H1 (cell line): ENCODE measurements at regions not wholly inside any gene's neighbourhood (a gene's known extent, or its start where the extent isn't known, plus 50 kb on each side); places are given as distances from the start of the nearest gene placed in this dataset.
A peak's percentile ranks its signal among the peaks of the same experiment; 100 is the strongest.

Experiments
- CTCF ChIA-PET: fragments of 300-600 bp; sonication (Branson Sonifier 250); formaldehyde crosslinking; loops from one replicate; lab custom pipeline; 2021; ENCODE audit not compliant: partially characterized antibody; lab: Charles Lee
- POLR2A ChIA-PET: fragments of 300-600 bp; sonication (Branson Sonifier 250); formaldehyde crosslinking; loops from one replicate; lab custom pipeline; 2021; ENCODE audit warnings: inconsistent platforms; ENCODE audit not compliant: partially characterized antibody; lab: Charles Lee
- DNase-seq, 2 experiments: peaks; one replicate each; pipeline versions ENCODE4 v3.0.0 to v3.0.0-alpha.2; 2010 to 2022; ENCODE audit warnings: low spot score in 2 of 2, low read depth in 1 of 2, mixed read lengths in 1 of 2
- FAIRE-seq: peaks from 2 replicates; lab custom pipeline; 2011; peaks lifted over from hg19 to GRCh38; lab: Jason Lieb, UNC
- H2AFZ ChIP-seq: 2 replicates; pipeline ENCODE4 v1.8.1; 2012; ENCODE audit warnings: low read length, inconsistent platforms
- H2AK5ac ChIP-seq: 2 replicates; pipeline ENCODE4 v1.6.1; 2013; ENCODE audit warnings: low read depth, low read length
- H2BK120ac ChIP-seq: replicated peaks from 2 replicates; pipeline ENCODE3; 2013; ENCODE audit warnings: low read depth, low read length, inconsistent platforms
- H2BK12ac ChIP-seq: 2 replicates; pipeline ENCODE4 v1.6.1; 2013; ENCODE audit warnings: low read depth, low read length
- H2BK15ac ChIP-seq: 2 replicates; pipeline ENCODE4 v1.6.1; 2013; ENCODE audit warnings: low read length
- H2BK20ac ChIP-seq: 2 replicates; pipeline ENCODE4 v1.6.1; 2013; ENCODE audit warnings: low read length
- H2BK5ac ChIP-seq: 2 replicates; pipeline ENCODE4 v1.6.1; 2013; ENCODE audit warnings: low read depth, low read length
- H3K14ac ChIP-seq: 2 replicates; pipeline ENCODE4 v1.6.1; 2013; ENCODE audit warnings: inconsistent platforms; ENCODE audit not compliant: insufficient read length
- H3K18ac ChIP-seq: 2 replicates; pipeline ENCODE4 v1.6.1; 2013; ENCODE audit warnings: low read length; ENCODE audit errors: extremely low read depth
- H3K23ac ChIP-seq: 2 replicates; pipeline ENCODE4 v1.6.1; 2013; ENCODE audit warnings: inconsistent platforms; ENCODE audit not compliant: insufficient read length
- H3K23me2 ChIP-seq: 2 replicates; pipeline ENCODE4 v1.6.1; 2013; ENCODE audit warnings: low read depth, low read length
- H3K27ac ChIP-seq: 2 replicates; pipeline ENCODE4 v1.6.1; 2011; ENCODE audit warnings: low read depth, low read length, inconsistent platforms
- H3K27me3 ChIP-seq, 4 experiments: replicated peaks in 1 of 4; 1 replicate in 1 of 4; 2 replicates in 3 of 4; pipeline versions ENCODE4 v1.6.1 to v1.8.1; 2011 to 2013; ENCODE audit warnings: low read length in 3 of 4, mild to moderate bottlenecking in 3 of 4, inconsistent platforms in 2 of 4, mixed read lengths in 2 of 4, moderate library complexity in 1 of 4; ENCODE audit not compliant: control insufficient read depth in 3 of 4, insufficient read depth in 3 of 4; ENCODE audit errors: extremely low read depth in 1 of 4
- H3K36me3 ChIP-seq, 4 experiments: 2 replicates each; pipeline versions ENCODE4 v1.6.1 to v1.8.1; 2011 to 2013; ENCODE audit warnings: mild to moderate bottlenecking in 4 of 4, low read length in 3 of 4, moderate library complexity in 2 of 4, control low read depth in 1 of 4, inconsistent platforms in 1 of 4; ENCODE audit not compliant: insufficient read depth in 4 of 4, control insufficient read depth in 2 of 4
- H3K4ac ChIP-seq: replicated peaks from 2 replicates; pipeline ENCODE3; 2013; ENCODE audit warnings: low read length, low read depth, mixed read lengths, inconsistent platforms; ENCODE audit not compliant: insufficient read length
- H3K4me1 ChIP-seq, 4 experiments: replicated peaks in 1 of 4; 1 replicate in 1 of 4; 2 replicates in 3 of 4; pipeline versions ENCODE4 v1.6.1 to v1.8.1; 2011 to 2013; ENCODE audit warnings: low read length in 3 of 4, inconsistent platforms in 2 of 4, mixed read lengths in 1 of 4; ENCODE audit not compliant: insufficient read depth in 4 of 4, control insufficient read depth in 3 of 4
- H3K4me2 ChIP-seq, 2 experiments: 2 replicates each; pipeline versions ENCODE4 v1.6.1 to v1.8.1; 2011 to 2013; ENCODE audit warnings: low read depth in 2 of 2, low read length in 2 of 2, control low read depth in 1 of 2, inconsistent platforms in 1 of 2, mild to moderate bottlenecking in 1 of 2; ENCODE audit not compliant: insufficient read depth in 1 of 2
- H3K4me3 ChIP-seq, 4 experiments: fragments of 200-600, 300-600 bp in 1 of 4; sonication (generic), shearing (Covaris generic), sonication (Bioruptor Twin) in 1 of 4; 2 replicates each; pipeline versions ENCODE4 v1.5.1 to v1.8.1; 2011 to 2016; ENCODE audit warnings: low read length in 4 of 4, low read depth in 3 of 4, control low read depth in 2 of 4, inconsistent platforms in 2 of 4, mild to moderate bottlenecking in 2 of 4, mixed read lengths in 1 of 4, moderate library complexity in 1 of 4; ENCODE audit not compliant: insufficient read depth in 2 of 4; ENCODE audit errors: extremely low read depth in 1 of 4
- H3K56ac ChIP-seq: replicated peaks from 2 replicates; pipeline ENCODE3; 2013; ENCODE audit warnings: low read depth, mild to moderate bottlenecking, mixed read lengths, low read length, inconsistent platforms; ENCODE audit not compliant: insufficient read length
- H3K79me1 ChIP-seq: 2 replicates; pipeline ENCODE4 v1.6.1; 2013; ENCODE audit warnings: low read depth, low read length, control low read depth
- H3K79me2 ChIP-seq, 2 experiments: 2 replicates each; pipeline versions ENCODE4 v1.6.1 to v1.8.1; 2012 to 2013; ENCODE audit warnings: low read length in 2 of 2, mild to moderate bottlenecking in 2 of 2, inconsistent platforms in 1 of 2; ENCODE audit not compliant: insufficient read depth in 2 of 2, control insufficient read depth in 1 of 2
- H3K9ac ChIP-seq, 4 experiments: replicated peaks in 1 of 4; 1 replicate in 1 of 4; 2 replicates in 3 of 4; pipeline versions ENCODE4 v1.6.1 to v1.8.1; 2011 to 2013; ENCODE audit warnings: low read depth in 3 of 4, low read length in 3 of 4, control low read depth in 2 of 4, mild to moderate bottlenecking in 2 of 4, moderate library complexity in 2 of 4, inconsistent platforms in 1 of 4; ENCODE audit errors: extremely low read depth in 1 of 4
- H3K9me3 ChIP-seq, 2 experiments: 2 replicates each; pipeline versions ENCODE4 v1.6.1 to v1.8.1; 2012 to 2013; ENCODE audit warnings: mild to moderate bottlenecking in 2 of 2, moderate library complexity in 2 of 2, control low read depth in 1 of 2, inconsistent platforms in 1 of 2, low read depth in 1 of 2, low read length in 1 of 2, mixed read lengths in 1 of 2; ENCODE audit not compliant: insufficient read depth in 2 of 2
- H4K20me1 ChIP-seq, 2 experiments: replicated peaks in 1 of 2; 2 replicates each; pipeline versions ENCODE3 to v1.8.1; 2011 to 2013; ENCODE audit warnings: inconsistent platforms in 2 of 2, low read length in 2 of 2, mild to moderate bottlenecking in 1 of 2; ENCODE audit not compliant: insufficient read depth in 2 of 2, control insufficient read depth in 1 of 2
- H4K5ac ChIP-seq: 2 replicates; pipeline ENCODE4 v1.6.1; 2013; ENCODE audit warnings: low read length, low read depth, mixed read lengths, inconsistent platforms; ENCODE audit not compliant: insufficient read length
- H4K8ac ChIP-seq: 2 replicates; pipeline ENCODE4 v1.8.0; 2013; ENCODE audit warnings: mild to moderate bottlenecking, moderate library complexity, low read length, inconsistent platforms; ENCODE audit not compliant: insufficient read depth; ENCODE audit errors: extremely low read depth
- H4K91ac ChIP-seq: replicated peaks from 2 replicates; pipeline ENCODE3; 2013; ENCODE audit warnings: low read length, mixed read lengths, inconsistent platforms; ENCODE audit not compliant: insufficient read length
- CBX5 ChIP-seq: fragments of 300-800, 300-1000 bp; sonication (generic); IDR thresholded peaks from 2 replicates; pipeline ENCODE4 v1.7.1; 2016; ENCODE audit warnings: antibody characterized with exemption, low read length, low read depth
- WGBS, 2 experiments: shearing (Covaris generic) in 1 of 2; methylation state at CpG; one replicate each; pipeline versions ENCODE4 v1.1.6 to v1.1.7; 2013 to 2015; ENCODE audit warnings: low lambda C conversion rate in 2 of 2, mixed read lengths in 2 of 2, inconsistent platforms in 1 of 2, low coverage in 1 of 2, missing lambda C conversion rate in 1 of 2; ENCODE audit not compliant: insufficient replicate concordance in 2 of 2, insufficient coverage in 1 of 2, insufficient read length in 1 of 2; ENCODE audit errors: extremely low coverage in 1 of 2, missing lambda C conversion rate in 1 of 2; 5-methylcytosine and 5-hydroxymethylcytosine counted together

- Histone ChIP-seq H2BK15ac (no peak overlapping the region), H2BK12ac (no peak overlapping the region), H2AFZ (peak overlapping the region; percentile 93; the same call in 1 of the 2 replicates), H3K4me1 (peaks cover 0 to 4% (median 0%) of the 10 kb centered on the region in 4 experiments; a peak in 1 of 7 replicates), H3K36me3 (no peaks in the 10 kb centered on the region), H3K14ac (no peak overlapping the region), H4K5ac (no peak overlapping the region), H3K79me1 (no peaks in the 10 kb centered on the region), H4K8ac (no peak overlapping the region), H2BK5ac (no peak overlapping the region), H3K4me3 (no peak overlapping the region), H2BK120ac (no peak overlapping the region), H2BK20ac (no peak overlapping the region), H4K91ac (no peak overlapping the region), H3K9me3 (no peaks in the 10 kb centered on the region), H3K18ac (no peak overlapping the region), H3K79me2 (no peaks in the 10 kb centered on the region), H4K20me1 (no peaks in the 10 kb centered on the region), H3K4me2 (no peak overlapping the region), H2AK5ac (no peak overlapping the region), H3K4ac (no peak overlapping the region), H3K23me2 (no peaks in the 10 kb centered on the region), H3K23ac (no peak overlapping the region), H3K27ac (no peak overlapping the region), H3K9ac (no peak overlapping the region), H3K27me3 (no peaks in the 10 kb centered on the region), H3K56ac (no peak overlapping the region)
- DNase-seq = no peak
- ChIA-PET CTCF (interaction anchor here (0.8 to 3.5 kb wide), 7 partner anchors 9 to 824 kb away, joined by 3 to 20 read pairs (median 4); no protein-coding TSS in a partner anchor), POLR2A (no interaction called here)
- 66% methylated on average over 3 of the region's 3 CpGs; no CpG with 5 or more reads in 1 of the 2 experiments for WGBS, 2 experiments
- FAIRE-seq = no peak
- TF ChIP-seq CBX5 = no peak
These were observed 144.1 kb downstream of the SLC7A11 start for GRCh38 chr4:138097912-138098600.
